Ovary (tissue), 3 donors: ENCODE measurements at regions not wholly inside any gene's neighbourhood (a gene's known extent, or its start where the extent isn't known, plus 50 kb on each side); places are given as distances from the start of the nearest gene placed in this dataset.

Source experiments
- CTCF ChIP-seq, 3 donors: fragments of 450-650 bp in 2 of 3; fragments of 200-600 bp in 1 of 3; IDR thresholded peaks; one replicate each; pipeline versions ENCODE4 v1.5.1 to v1.8.0; 2016 to 2022; ENCODE audit warnings: antibody characterized with exemption in 3 of 3, mild to moderate bottlenecking in 1 of 3
- POLR2A ChIP-seq: fragments of 450-650 bp; IDR thresholded peaks from one replicate; pipeline ENCODE4 v1.6.1; 2017; ENCODE audit warnings: antibody characterized with exemption, mild to moderate bottlenecking, moderate library complexity
- donor health status: DM: no; HTN: no; CAD: no.

- TF ChIP-seq CTCF (IDR thresholded peaks at IDR 0.05) (no peak), POLR2A (no peak)
These were observed 53.0 kb upstream of the SERP2 start for GRCh38 chr13:44320611-44321010.
